ENCODE measurements at regions not wholly inside any gene's neighbourhood (a gene's known extent, or its start where the extent isn't known, plus 50 kb on each side); places are given as distances from the start of the nearest gene placed in this dataset.

GRCh38 chr12:59164991-59165718, 244.9 kb upstream of the LRIG3 start:
- TF ChIP-seq POLR2AphosphoS5 (IDR thresholded peaks at IDR 0.05) (no peak), POLR2A (IDR thresholded peaks at IDR 0.05) (no peak), CTCF (IDR thresholded peaks at IDR 0.05) (peak in 4 of 7 experiments; percentile 16 to 46 (median 31)), EP300 (IDR thresholded peaks at IDR 0.05) (no peak)

All from stomach (tissue), 4 donors.